Fibroblast of lung (primary cell): ENCODE measurements at regions not wholly inside any gene's neighbourhood (a gene's known extent, or its start where the extent isn't known, plus 50 kb on each side); places are given as distances from the start of the nearest gene placed in this dataset.
A peak's percentile ranks its signal among the peaks of the same experiment; 100 is the strongest.

Experiments
- DNase-seq, 2 donors: peaks; one replicate each; pipeline versions ENCODE4 v3.0.0 to v3.0.0-alpha.2; 2010; ENCODE audit warnings: low read depth in 2 of 2
- H2AFZ ChIP-seq: 2 replicates; pipeline ENCODE4 v1.5.1; 2012; ENCODE audit warnings: low read length, control low read depth, inconsistent platforms
- H3K27ac ChIP-seq: 2 replicates; pipeline ENCODE4 v1.5.1; 2011; ENCODE audit warnings: low read length, control low read depth; ENCODE audit not compliant: insufficient read depth
- H3K27me3 ChIP-seq: 2 replicates; pipeline ENCODE4 v1.5.1; 2011; ENCODE audit warnings: mild to moderate bottlenecking, low read length; ENCODE audit not compliant: control insufficient read depth, insufficient read depth
- H3K36me3 ChIP-seq: 2 replicates; pipeline ENCODE4 v1.5.1; 2011; ENCODE audit warnings: low read length; ENCODE audit not compliant: control insufficient read depth, insufficient read depth
- H3K4me1 ChIP-seq: 2 replicates; pipeline ENCODE4 v1.5.1; 2011; ENCODE audit warnings: low read length; ENCODE audit not compliant: control insufficient read depth, insufficient read depth; ENCODE audit errors: extremely low read depth
- H3K4me2 ChIP-seq: 2 replicates; pipeline ENCODE4 v1.5.1; 2011; ENCODE audit warnings: low read length, control low read depth; ENCODE audit not compliant: insufficient read depth; ENCODE audit errors: extremely low read depth
- H3K4me3 ChIP-seq, 4 experiments: fragments of 200-600 bp in 1 of 4; sonication (generic) in 1 of 4; replicated peaks in 1 of 4; 2 replicates each; pipeline ENCODE4 v1.5.1; 2011 to 2016; ENCODE audit warnings: low read length in 4 of 4, low read depth in 3 of 4, mild to moderate bottlenecking in 3 of 4, control low read depth in 2 of 4, inconsistent platforms in 1 of 4, mixed read lengths in 1 of 4; ENCODE audit not compliant: insufficient read depth in 1 of 4; ENCODE audit errors: control extremely low read depth in 1 of 4
- H3K79me2 ChIP-seq: 2 replicates; pipeline ENCODE4 v1.5.1; 2012; ENCODE audit warnings: mild to moderate bottlenecking, low read length, inconsistent platforms; ENCODE audit not compliant: control insufficient read depth, insufficient read depth
- H3K9ac ChIP-seq: 2 replicates; pipeline ENCODE4 v1.5.1; 2011; ENCODE audit warnings: mild to moderate bottlenecking, low read length, control low read depth; ENCODE audit not compliant: insufficient read depth
- H3K9me3 ChIP-seq: 2 replicates; pipeline ENCODE4 v1.5.1; 2012; ENCODE audit warnings: low read depth, low read length; ENCODE audit not compliant: control insufficient read depth, insufficient read depth
- H4K20me1 ChIP-seq: 2 replicates; pipeline ENCODE4 v1.5.1; 2011; ENCODE audit warnings: low read length; ENCODE audit not compliant: control insufficient read depth, insufficient read depth; ENCODE audit errors: extremely low read depth
- CTCF ChIP-seq, 2 donors: IDR thresholded peaks in 1 of 2; conservative IDR thresholded peaks in 1 of 2; 1 replicate in 1 of 2; 2 replicates in 1 of 2; pipeline ENCODE4 v1.5.1; 2011 to 2012; ENCODE audit warnings: low read length in 2 of 2, control low read depth in 1 of 2, inconsistent platforms in 1 of 2, low read depth in 1 of 2, mild to moderate bottlenecking in 1 of 2
- EZH2 ChIP-seq: IDR thresholded peaks from 2 replicates; pipeline ENCODE4 v1.5.1; 2012; ENCODE audit warnings: low read length, control low read depth, mild to moderate bottlenecking; ENCODE audit errors: missing control alignments

DNA sequence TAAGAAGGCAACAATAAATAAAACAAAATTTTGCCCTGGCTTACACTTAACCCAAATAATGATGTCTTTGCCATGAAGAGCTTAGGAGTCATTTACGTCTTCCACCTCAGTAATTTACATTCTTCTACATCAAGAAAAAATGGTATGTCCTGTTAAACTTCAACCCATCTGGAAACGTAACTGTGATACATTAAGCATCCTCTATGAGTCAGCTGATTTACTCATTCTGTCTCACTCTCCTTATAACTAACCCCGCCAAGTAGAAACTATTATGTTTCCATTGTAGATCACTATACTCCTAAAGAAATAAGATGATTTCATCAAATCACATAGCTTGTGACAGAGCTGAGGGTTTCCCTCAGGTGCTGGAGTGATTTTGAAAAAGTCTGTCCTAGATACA, 330.7 kb downstream of the CDC14C start:
- no peak overlapping the region for H3K9ac ChIP-seq
- H3K79me2 ChIP-seq = no peaks in the 10 kb centered on the region
- no peak overlapping the region for H3K4me2 ChIP-seq
- TF ChIP-seq EZH2 (no peak), CTCF (conservative IDR thresholded peaks at IDR 0.05 in 1 of 2, IDR thresholded peaks at IDR 0.05 in 1 of 2; ENCODE audit: low read depth in 1 of 2, low read length in 2 of 2) (no peak)
- no peak overlapping the region for H3K27ac ChIP-seq
- H3K4me1 ChIP-seq = no peaks in the 10 kb centered on the region
- no peaks in the 10 kb centered on the region for H3K36me3 ChIP-seq
- no peak overlapping the region for H2AFZ ChIP-seq
- DNase-seq = peak in 1 of 2 donors; percentile 46
- H3K27me3 ChIP-seq = no peaks in the 10 kb centered on the region
- H4K20me1 ChIP-seq = no peaks in the 10 kb centered on the region
- H3K4me3 ChIP-seq = no peak overlapping the region
- no peaks in the 10 kb centered on the region for H3K9me3 ChIP-seq

- Histone ChIP-seq H3K27ac (no peak overlapping the region), H3K9me3 (no peaks in the 10 kb centered on the region), H3K27me3 (no peaks in the 10 kb centered on the region), H3K9ac (no peak overlapping the region), H3K4me2 (no peak overlapping the region), H3K36me3 (no peaks in the 10 kb centered on the region), H2AFZ (no peak overlapping the region), H4K20me1 (no peaks in the 10 kb centered on the region), H3K4me1 (no peaks in the 10 kb centered on the region), H3K79me2 (no peaks in the 10 kb centered on the region), H3K4me3 (no peak overlapping the region)
- TF ChIP-seq CTCF (conservative IDR thresholded peaks at IDR 0.05 in 1 of 2, IDR thresholded peaks at IDR 0.05 in 1 of 2; ENCODE audit: low read depth in 1 of 2, low read length in 2 of 2) (no peak), EZH2 (no peak)
- DNase-seq = no peak
Observed at GRCh38 chr7:49260538-49260937, 336.2 kb downstream of the CDC14C start.

DNA sequence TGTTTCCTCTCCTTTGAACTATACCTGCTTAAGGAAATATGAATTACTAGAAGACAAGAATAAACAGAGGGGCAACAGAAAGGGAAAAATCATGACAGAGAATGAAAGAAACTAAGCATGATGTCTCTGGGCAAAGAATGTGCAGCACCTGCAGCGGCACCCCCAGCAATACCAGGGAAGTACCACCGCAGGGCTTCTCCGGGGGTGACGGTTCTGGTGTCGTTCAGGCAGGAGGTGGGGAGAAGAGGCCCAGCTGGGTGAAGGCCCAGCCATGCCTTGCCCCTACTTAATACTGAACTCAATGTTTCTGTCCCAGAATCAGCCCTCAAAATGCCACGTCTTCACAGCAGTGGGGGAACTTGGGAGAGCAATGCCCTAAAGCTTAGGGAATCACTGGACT, 337.6 kb downstream of the CDC14C start:
- H3K79me2 ChIP-seq = no peaks in the 10 kb centered on the region
- TF ChIP-seq EZH2 (no peak), CTCF (conservative IDR thresholded peaks at IDR 0.05 in 1 of 2, IDR thresholded peaks at IDR 0.05 in 1 of 2; ENCODE audit: low read depth in 1 of 2, low read length in 2 of 2) (no peak)
- no peak overlapping the region for H3K4me2 ChIP-seq
- no peak overlapping the region for H3K9ac ChIP-seq
- H3K36me3 ChIP-seq = no peaks in the 10 kb centered on the region
- no peak for DNase-seq
- no peaks in the 10 kb centered on the region for H3K27me3 ChIP-seq
- H3K27ac ChIP-seq = no peak overlapping the region
- H2AFZ ChIP-seq = no peak overlapping the region
- no peaks in the 10 kb centered on the region for H3K9me3 ChIP-seq
- no peaks in the 10 kb centered on the region for H3K4me1 ChIP-seq
- H3K4me3 ChIP-seq = no peak overlapping the region
- no peaks in the 10 kb centered on the region for H4K20me1 ChIP-seq
